ENCODE measurements at regions not wholly inside any gene's neighbourhood (a gene's known extent, or its start where the extent isn't known, plus 50 kb on each side); places are given as distances from the start of the nearest gene placed in this dataset.

DNA sequence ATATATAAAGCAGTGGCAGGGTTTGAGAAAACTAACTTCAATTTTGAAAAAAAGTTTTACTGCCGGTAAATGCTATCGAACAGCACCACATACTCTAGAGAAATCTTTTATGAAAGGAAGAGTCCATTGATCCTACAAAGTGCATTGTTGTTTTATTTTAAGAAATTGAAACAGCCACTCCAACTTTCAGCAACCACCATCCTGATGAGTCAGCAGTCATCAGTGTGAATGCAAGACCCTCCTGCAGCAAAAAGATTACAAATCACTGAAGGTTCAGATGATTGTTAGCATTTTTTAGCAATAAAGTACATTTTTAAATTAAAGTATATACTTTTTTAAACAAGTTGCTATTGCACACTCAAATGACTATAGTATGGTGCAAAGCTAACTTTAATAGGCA lies 1017.7 kb upstream of the CRIM1 start (continued):
- TF ChIP-seq, protein P1, sequence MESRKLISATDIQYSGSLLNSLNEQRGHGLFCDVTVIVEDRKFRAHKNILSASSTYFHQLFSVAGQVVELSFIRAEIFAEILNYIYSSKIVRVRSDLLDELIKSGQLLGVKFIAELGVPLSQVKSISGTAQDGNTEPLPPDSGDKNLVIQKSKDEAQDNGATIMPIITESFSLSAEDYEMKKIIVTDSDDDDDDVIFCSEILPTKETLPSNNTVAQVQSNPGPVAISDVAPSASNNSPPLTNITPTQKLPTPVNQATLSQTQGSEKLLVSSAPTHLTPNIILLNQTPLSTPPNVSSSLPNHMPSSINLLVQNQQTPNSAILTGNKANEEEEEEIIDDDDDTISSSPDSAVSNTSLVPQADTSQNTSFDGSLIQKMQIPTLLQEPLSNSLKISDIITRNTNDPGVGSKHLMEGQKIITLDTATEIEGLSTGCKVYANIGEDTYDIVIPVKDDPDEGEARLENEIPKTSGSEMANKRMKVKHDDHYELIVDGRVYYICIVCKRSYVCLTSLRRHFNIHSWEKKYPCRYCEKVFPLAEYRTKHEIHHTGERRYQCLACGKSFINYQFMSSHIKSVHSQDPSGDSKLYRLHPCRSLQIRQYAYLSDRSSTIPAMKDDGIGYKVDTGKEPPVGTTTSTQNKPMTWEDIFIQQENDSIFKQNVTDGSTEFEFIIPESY (IDR thresholded peaks at IDR 0.05) = no peak
- no peak for TF ChIP-seq EGR1 (IDR thresholded peaks at IDR 0.05; ENCODE audit: low read depth in 2 of 2)

- DNase-seq (ENCODE audit: low spot score) = no peak
- TF ChIP-seq, protein P2, sequence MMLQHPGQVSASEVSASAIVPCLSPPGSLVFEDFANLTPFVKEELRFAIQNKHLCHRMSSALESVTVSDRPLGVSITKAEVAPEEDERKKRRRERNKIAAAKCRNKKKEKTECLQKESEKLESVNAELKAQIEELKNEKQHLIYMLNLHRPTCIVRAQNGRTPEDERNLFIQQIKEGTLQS (IDR thresholded peaks at IDR 0.05) = no peak
- TF ChIP-seq, protein P3, sequence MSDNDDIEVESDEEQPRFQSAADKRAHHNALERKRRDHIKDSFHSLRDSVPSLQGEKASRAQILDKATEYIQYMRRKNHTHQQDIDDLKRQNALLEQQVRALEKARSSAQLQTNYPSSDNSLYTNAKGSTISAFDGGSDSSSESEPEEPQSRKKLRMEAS (IDR thresholded peaks at IDR 0.05) = no peak
- TF ChIP-seq NR2F2 (IDR thresholded peaks at IDR 0.05) = no peak
- no peak for TF ChIP-seq YY1 (IDR thresholded peaks at IDR 0.05)
- no peak for TF ChIP-seq REST (IDR thresholded peaks at IDR 0.05)
- no peak for TF ChIP-seq EGR1 (IDR thresholded peaks at IDR 0.05; ENCODE audit: low read depth in 2 of 2)
- TF ChIP-seq RXRA (IDR thresholded peaks at IDR 0.05) = no peak
- TF ChIP-seq TAF1 (conservative IDR thresholded peaks at IDR 0.05) = no peak
- TF ChIP-seq SP1 (IDR thresholded peaks at IDR 0.05) = no peak
- TF ChIP-seq, protein P1 (IDR thresholded peaks at IDR 0.05) = no peak
- TF ChIP-seq CTCF (IDR thresholded peaks at IDR 0.05; ENCODE audit: low read depth, low read length, missing input control) = no peak
- no peak for TF ChIP-seq FOXA1 (IDR thresholded peaks at IDR 0.05)
- TF ChIP-seq FOXA2 (IDR thresholded peaks at IDR 0.05) = no peak
- TF ChIP-seq JUND (IDR thresholded peaks at IDR 0.05) = no peak
- no peak for TF ChIP-seq HNF4A (conservative IDR thresholded peaks at IDR 0.05)
- no peak for TF ChIP-seq GABPA (IDR thresholded peaks at IDR 0.05 in 1 of 2, conservative IDR thresholded peaks at IDR 0.05 in 1 of 2)
- no peak for TF ChIP-seq HNF4G (IDR thresholded peaks at IDR 0.05)
- TF ChIP-seq RAD21 (IDR thresholded peaks at IDR 0.05) = no peak
- no peaks in the 10 kb centered on the region for H3K4me1 ChIP-seq (ENCODE audit: control insufficient read depth in 4 of 4, insufficient read depth in 4 of 4, low read length in 3 of 4)
- no peaks in the 10 kb centered on the region for H3K36me3 ChIP-seq (ENCODE audit: control insufficient read depth in 4 of 4, insufficient read depth in 3 of 4, low read depth in 1 of 4, low read length in 3 of 4)
- WGBS = 44% methylated on average over 1 of the region's 1 CpG
- no peaks in the 10 kb centered on the region for H3K9me3 ChIP-seq (ENCODE audit: control insufficient read depth in 4 of 4, low read length in 3 of 4)
- no peak overlapping the region for H3K27ac ChIP-seq (ENCODE audit: low read depth in 1 of 2, low read length in 2 of 2)
- H3K4me3 ChIP-seq (ENCODE audit: low read depth in 1 of 3, low read length in 3 of 3) = no peak overlapping the region
- no peak overlapping the region for H3K9ac ChIP-seq (ENCODE audit: low read depth in 1 of 2, low read length in 2 of 2)
- H3K27me3 ChIP-seq (ENCODE audit: control insufficient read depth in 4 of 4, insufficient read depth in 4 of 4, low read length in 3 of 4) = no peaks in the 10 kb centered on the region
Observed at GRCh38 chr2:35314049-35314448, 1041.5 kb upstream of the CRIM1 start.
